CD14-positive monocyte (primary cell): ENCODE measurements at regions not wholly inside any gene's neighbourhood (a gene's known extent, or its start where the extent isn't known, plus 50 kb on each side); places are given as distances from the start of the nearest gene placed in this dataset.

Experiments used
- DNase-seq, 3 donors: peaks; one replicate each; pipeline ENCODE4 v3.0.0-alpha.2; 2011 to 2022
- H2AFZ ChIP-seq: 2 replicates; pipeline ENCODE4 v1.6.0; 2012; ENCODE audit warnings: mild to moderate bottlenecking, low read depth, low read length, inconsistent platforms; ENCODE audit not compliant: insufficient read depth, poor library complexity, severe bottlenecking
- H3K27ac ChIP-seq, 2 donors: 1 replicate in 1 of 2; 2 replicates in 1 of 2; pipeline ENCODE4 v1.5.1; 2012 to 2013; ENCODE audit warnings: low read length in 2 of 2, control low read depth in 1 of 2, inconsistent platforms in 1 of 2, low read depth in 1 of 2, mild to moderate bottlenecking in 1 of 2
- H3K27me3 ChIP-seq, 2 donors: one replicate each; pipeline versions ENCODE4 v1.6.0 to v1.6.1; 2011 to 2013; ENCODE audit warnings: low read length in 2 of 2; ENCODE audit not compliant: control insufficient read depth in 2 of 2, insufficient read depth in 2 of 2
- H3K36me3 ChIP-seq, 2 donors: replicated peaks in 1 of 2; 1 replicate in 1 of 2; 2 replicates in 1 of 2; pipeline versions ENCODE4 v1.5.1 to v1.6.1; 2012 to 2013; ENCODE audit warnings: low read length in 2 of 2, control low read depth in 1 of 2, inconsistent platforms in 1 of 2, mild to moderate bottlenecking in 1 of 2; ENCODE audit not compliant: insufficient read depth in 2 of 2, control insufficient read depth in 1 of 2
- H3K4me1 ChIP-seq, 2 donors: 1 replicate in 1 of 2; 2 replicates in 1 of 2; pipeline versions ENCODE4 v1.5.1 to v1.6.1; 2012 to 2013; ENCODE audit warnings: low read length in 2 of 2, control low read depth in 1 of 2, inconsistent platforms in 1 of 2, mild to moderate bottlenecking in 1 of 2, moderate library complexity in 1 of 2; ENCODE audit not compliant: insufficient read depth in 2 of 2, control insufficient read depth in 1 of 2
- H3K4me2 ChIP-seq: replicated peaks from 2 replicates; pipeline ENCODE3; 2012; ENCODE audit warnings: low read length, moderate library complexity, mild to moderate bottlenecking; ENCODE audit not compliant: poor library complexity, severe bottlenecking; ENCODE audit errors: extremely low read depth
- H3K4me3 ChIP-seq, 3 experiments: fragments of 200-600 bp in 1 of 3; sonication (generic) in 1 of 3; replicated peaks in 1 of 3; 1 replicate in 2 of 3; 2 replicates in 1 of 3; pipeline ENCODE4 v1.5.1; 2011 to 2013; ENCODE audit warnings: low read length in 3 of 3, mild to moderate bottlenecking in 3 of 3, control low read depth in 2 of 3, low read depth in 2 of 3, inconsistent platforms in 1 of 3, moderate library complexity in 1 of 3
- H3K79me2 ChIP-seq: 2 replicates; pipeline ENCODE4 v1.6.0; 2012; ENCODE audit warnings: mild to moderate bottlenecking, control low read depth, inconsistent platforms, low read length, moderate library complexity; ENCODE audit not compliant: insufficient read depth
- H3K9ac ChIP-seq: 2 replicates; pipeline ENCODE4 v1.6.0; 2017; ENCODE audit warnings: low read length, mild to moderate bottlenecking; ENCODE audit not compliant: insufficient read depth, poor library complexity, severe bottlenecking
- H3K9me3 ChIP-seq, 2 donors: replicated peaks in 1 of 2; 1 replicate in 1 of 2; 2 replicates in 1 of 2; pipeline versions ENCODE4 v1.5.1 to v1.6.1; 2012 to 2013; ENCODE audit warnings: low read length in 2 of 2, control low read depth in 1 of 2; ENCODE audit not compliant: control insufficient read depth in 1 of 2, insufficient read depth in 1 of 2
- H4K20me1 ChIP-seq: 2 replicates; pipeline ENCODE4 v1.6.0; 2012; ENCODE audit warnings: mild to moderate bottlenecking, low read length, control low read depth, moderate library complexity; ENCODE audit not compliant: insufficient read depth
- H3K27ac Mint-ChIP-seq, 7 donors: one replicate each; pipeline ENCODE4 v1.8.0; 2020; ENCODE audit warnings: mild to moderate bottlenecking in 7 of 7, mixed read lengths in 7 of 7, moderate library complexity in 6 of 7, inconsistent platforms in 2 of 7
- H3K27me3 Mint-ChIP-seq, 3 donors: one replicate each; pipeline ENCODE4 v1.8.0; 2021 to 2022; ENCODE audit warnings: low read depth in 3 of 3, mild to moderate bottlenecking in 3 of 3, mixed read lengths in 3 of 3, moderate library complexity in 3 of 3, inconsistent platforms in 1 of 3
- H3K36me3 Mint-ChIP-seq, 2 donors: one replicate each; pipeline ENCODE4 v1.8.0; 2020; ENCODE audit warnings: mixed read lengths in 2 of 2, inconsistent platforms in 1 of 2, mild to moderate bottlenecking in 1 of 2
- H3K4me1 Mint-ChIP-seq: one replicate; pipeline ENCODE4 v1.8.0; 2020; ENCODE audit warnings: mild to moderate bottlenecking, mixed read lengths
- H3K4me3 Mint-ChIP-seq, 2 donors: one replicate each; pipeline ENCODE4 v1.8.0; 2020; ENCODE audit warnings: mild to moderate bottlenecking in 2 of 2, mixed read lengths in 2 of 2, moderate library complexity in 1 of 2
- H3K9me3 Mint-ChIP-seq, 7 donors: one replicate each; pipeline ENCODE4 v1.8.0; 2020 to 2022; ENCODE audit warnings: mixed read lengths in 7 of 7, mild to moderate bottlenecking in 6 of 7, moderate library complexity in 6 of 7, inconsistent platforms in 2 of 7
- CTCF ChIP-seq: fragments of 200-600 bp; IDR thresholded peaks from one replicate; pipeline ENCODE4 v1.8.0; 2022; ENCODE audit warnings: antibody characterized with exemption, mild to moderate bottlenecking
- WGBS: methylation state at CpG from one replicate; pipeline ENCODE4 v1.1.5; 2013; ENCODE audit warnings: missing lambda C conversion rate; ENCODE audit not compliant: insufficient coverage; 5-methylcytosine and 5-hydroxymethylcytosine counted together
- intact Hi-C, 2 donors: fragments of 100-400 bp; cut with micrococcal nuclease; formaldehyde crosslinking; loops; one replicate each; pipeline versions ENCODE4 v1.15.0 to v1.15.1; 2023

- no peak for DNase-seq
- Mint-ChIP-seq H3K4me1 (no peaks in the 10 kb centered on the region), H3K27ac (no peak overlapping the region), H3K27me3 (peaks cover 0 to 6% (median 0%) of the 10 kb centered on the region in 3 donors), H3K36me3 (no peaks in the 10 kb centered on the region), H3K4me3 (no peak overlapping the region), H3K9me3 (peaks cover 0 to 20% (median 9%) of the 10 kb centered on the region in 7 donors)
- intact Hi-C loops: no loop called here
- 92% methylated on average over 2 of the region's 5 CpGs for WGBS
- Histone ChIP-seq H2AFZ (no peak overlapping the region), H4K20me1 (no peaks in the 10 kb centered on the region), H3K9me3 (peaks cover 0 to 10% of the 10 kb centered on the region in 2 donors), H3K9ac (no peak overlapping the region), H3K4me2 (no peak overlapping the region), H3K27ac (no peak overlapping the region), H3K4me3 (no peak overlapping the region), H3K4me1 (no peaks in the 10 kb centered on the region), H3K36me3 (no peaks in the 10 kb centered on the region), H3K27me3 (no peaks in the 10 kb centered on the region), H3K79me2 (no peaks in the 10 kb centered on the region)
- TF ChIP-seq CTCF: no peak
These were observed 121.7 kb upstream of the SEMA6A start for GRCh38 chr5:116696366-116696765.

GRCh38 chr5:116695681-116696080 lies 121.1 kb upstream of the SEMA6A start:
- no peak overlapping the region for H3K27ac Mint-ChIP-seq
- no peak overlapping the region for H3K9ac ChIP-seq
- WGBS: 100% methylated on average over 2 of the region's 3 CpGs
- H3K27me3 Mint-ChIP-seq: peaks cover 0 to 6% (median 0%) of the 10 kb centered on the region in 3 donors
- H3K27ac ChIP-seq: no peak overlapping the region
- no peaks in the 10 kb centered on the region for H3K4me1 Mint-ChIP-seq
- no peaks in the 10 kb centered on the region for H4K20me1 ChIP-seq
- no peaks in the 10 kb centered on the region for H3K36me3 ChIP-seq
- no peak for TF ChIP-seq CTCF
- no peaks in the 10 kb centered on the region for H3K27me3 ChIP-seq
- no peaks in the 10 kb centered on the region for H3K36me3 Mint-ChIP-seq
- H3K9me3 Mint-ChIP-seq: peaks cover 0 to 15% (median 9%) of the 10 kb centered on the region in 7 donors
- DNase-seq: no peak
- H3K4me2 ChIP-seq: no peak overlapping the region
- no peaks in the 10 kb centered on the region for H3K79me2 ChIP-seq
- no peak overlapping the region for H3K4me3 ChIP-seq
- no peak overlapping the region for H2AFZ ChIP-seq
- H3K9me3 ChIP-seq: peaks cover 0 to 10% of the 10 kb centered on the region in 2 donors
- no peaks in the 10 kb centered on the region for H3K4me1 ChIP-seq
- intact Hi-C loops: no loop called here
- no peak overlapping the region for H3K4me3 Mint-ChIP-seq
